ENCODE measurements at regions not wholly inside any gene's neighbourhood (a gene's known extent, or its start where the extent isn't known, plus 50 kb on each side); places are given as distances from the start of the nearest gene placed in this dataset.

- TF ChIP-seq, protein P1, sequence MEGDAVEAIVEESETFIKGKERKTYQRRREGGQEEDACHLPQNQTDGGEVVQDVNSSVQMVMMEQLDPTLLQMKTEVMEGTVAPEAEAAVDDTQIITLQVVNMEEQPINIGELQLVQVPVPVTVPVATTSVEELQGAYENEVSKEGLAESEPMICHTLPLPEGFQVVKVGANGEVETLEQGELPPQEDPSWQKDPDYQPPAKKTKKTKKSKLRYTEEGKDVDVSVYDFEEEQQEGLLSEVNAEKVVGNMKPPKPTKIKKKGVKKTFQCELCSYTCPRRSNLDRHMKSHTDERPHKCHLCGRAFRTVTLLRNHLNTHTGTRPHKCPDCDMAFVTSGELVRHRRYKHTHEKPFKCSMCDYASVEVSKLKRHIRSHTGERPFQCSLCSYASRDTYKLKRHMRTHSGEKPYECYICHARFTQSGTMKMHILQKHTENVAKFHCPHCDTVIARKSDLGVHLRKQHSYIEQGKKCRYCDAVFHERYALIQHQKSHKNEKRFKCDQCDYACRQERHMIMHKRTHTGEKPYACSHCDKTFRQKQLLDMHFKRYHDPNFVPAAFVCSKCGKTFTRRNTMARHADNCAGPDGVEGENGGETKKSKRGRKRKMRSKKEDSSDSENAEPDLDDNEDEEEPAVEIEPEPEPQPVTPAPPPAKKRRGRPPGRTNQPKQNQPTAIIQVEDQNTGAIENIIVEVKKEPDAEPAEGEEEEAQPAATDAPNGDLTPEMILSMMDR (IDR thresholded peaks at IDR 0.05), result no peak
These were observed 90.9 kb upstream of the ROBO2 start for GRCh38 chr3:76949033-76949432.

GRCh38 chr3:76949462-76949861 is 90.4 kb upstream of the ROBO2 start:
- TF ChIP-seq, protein P1 (IDR thresholded peaks at IDR 0.05), result no peak

DNA sequence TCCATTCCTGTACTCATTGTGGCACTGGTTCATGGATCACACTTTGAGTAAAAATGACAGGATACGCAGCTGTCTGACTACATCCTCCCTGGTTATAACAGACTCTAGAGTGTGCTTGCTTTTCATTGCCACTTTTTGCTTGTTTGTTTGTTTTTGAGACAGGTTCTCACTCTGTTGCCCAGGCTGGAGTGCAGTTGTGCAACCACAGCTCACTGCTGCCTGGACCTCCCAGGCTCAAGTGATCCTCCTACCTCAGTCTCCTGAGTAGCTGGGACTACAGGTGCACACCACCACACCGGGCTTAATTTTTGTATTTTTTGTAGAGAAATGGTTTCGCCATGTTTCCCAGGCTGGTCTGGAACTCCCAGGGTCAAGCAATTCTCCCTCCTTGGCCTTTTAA is 89.3 kb upstream of the ROBO2 start:
- TF ChIP-seq, protein P1 (IDR thresholded peaks at IDR 0.05), result no peak

DNA sequence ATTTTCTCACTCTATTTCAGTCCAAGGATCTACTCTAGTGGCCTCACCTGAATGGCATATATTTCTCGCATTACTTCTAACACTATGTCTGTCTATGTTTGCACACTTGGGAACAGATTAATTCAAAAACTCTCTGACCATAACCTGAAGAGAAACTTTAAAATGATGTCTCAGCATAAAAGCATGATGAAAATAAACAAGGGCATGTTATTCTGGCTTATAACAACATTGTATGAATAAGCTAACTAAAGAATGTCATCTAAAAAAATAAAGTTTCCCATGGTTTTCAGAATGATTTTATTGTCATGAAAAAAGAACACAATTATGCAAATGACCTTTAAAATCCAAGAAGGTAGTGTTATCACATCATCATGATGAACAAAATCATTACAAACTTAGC is 85.5 kb upstream of the ROBO2 start:
- TF ChIP-seq, protein P1 (IDR thresholded peaks at IDR 0.05), result no peak

DNA sequence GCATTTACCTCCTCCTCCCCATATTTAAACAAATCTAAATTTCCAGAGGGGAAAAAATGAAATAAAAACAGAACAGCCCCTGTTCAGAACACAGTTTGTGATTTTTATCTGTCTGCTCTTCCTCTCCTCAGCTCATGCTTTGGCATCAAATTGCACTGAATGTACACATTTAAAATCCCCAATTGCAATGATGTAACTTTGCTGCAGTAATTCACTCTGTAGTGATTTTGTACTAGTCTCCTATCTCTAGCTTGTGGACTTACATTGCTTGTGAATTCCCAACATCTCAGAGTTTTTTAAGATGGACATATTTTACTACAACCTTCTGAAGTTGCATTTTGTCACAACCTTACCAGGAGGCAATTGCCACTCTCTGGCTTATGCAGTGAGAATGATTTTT is 81.6 kb upstream of the ROBO2 start:
- TF ChIP-seq, protein P1 (IDR thresholded peaks at IDR 0.05), result no peak

DNA sequence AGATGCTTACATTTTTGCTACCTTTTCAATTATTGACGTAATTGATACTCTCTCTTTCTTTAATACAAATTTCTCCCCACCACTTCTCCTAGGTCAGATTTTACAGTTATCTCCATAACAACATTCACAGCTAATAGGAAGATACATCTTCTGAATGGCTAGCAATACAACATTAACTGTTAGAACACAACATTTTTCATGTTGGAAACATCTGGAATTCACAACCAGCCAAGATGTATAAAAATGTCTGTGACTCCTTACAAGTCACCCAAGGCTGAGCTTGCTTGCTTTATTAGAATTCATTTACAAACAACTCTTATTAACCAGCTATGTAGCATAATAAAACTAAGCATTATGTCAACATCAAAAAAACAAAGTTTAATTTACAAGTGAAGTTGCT is 81.0 kb upstream of the ROBO2 start:
- TF ChIP-seq, protein P1 (IDR thresholded peaks at IDR 0.05), result no peak

DNA sequence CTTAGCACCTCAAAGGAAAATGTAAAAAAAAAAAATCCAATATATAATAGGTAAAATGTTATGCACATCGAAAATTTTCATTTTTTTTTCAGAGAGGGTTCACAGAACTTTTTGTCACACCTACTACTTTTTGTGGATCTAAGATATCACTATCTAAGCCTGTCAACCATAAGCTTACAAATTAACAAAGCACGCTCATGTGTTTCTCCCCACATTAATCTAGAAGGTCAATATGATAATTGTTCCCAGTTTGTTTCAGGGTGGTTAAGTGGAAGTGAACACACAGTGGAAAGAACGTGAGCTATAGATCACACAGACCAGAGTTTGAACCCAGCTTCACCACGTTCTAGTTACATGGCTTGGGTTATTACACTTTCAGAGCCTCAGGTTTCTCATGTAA is 78.6 kb upstream of the ROBO2 start:
- TF ChIP-seq, protein P1 (IDR thresholded peaks at IDR 0.05), result no peak

- TF ChIP-seq, protein P1 (IDR thresholded peaks at IDR 0.05), result no peak
These were observed 74.7 kb upstream of the ROBO2 start for GRCh38 chr3:76965122-76965725.

Data from LNCAP (cell line).